H1 (cell line): ENCODE measurements at regions not wholly inside any gene's neighbourhood (a gene's known extent, or its start where the extent isn't known, plus 50 kb on each side); places are given as distances from the start of the nearest gene placed in this dataset.

Source experiments
- SAP30 ChIP-seq: fragments of 300-600 bp; sonication (generic); IDR thresholded peaks from 2 replicates; pipeline ENCODE4 v1.7.1; 2012; ENCODE audit warnings: low read length, moderate library complexity, mild to moderate bottlenecking, inconsistent platforms; ENCODE audit not compliant: insufficient read depth, insufficient replicate concordance

- no peak for TF ChIP-seq SAP30
Measured at GRCh38 chr7:153100691-153101237, 341.2 kb downstream of the ACTR3B start (continued).
